Adrenal gland (tissue), 5 donors: ENCODE measurements at regions not wholly inside any gene's neighbourhood (a gene's known extent, or its start where the extent isn't known, plus 50 kb on each side); places are given as distances from the start of the nearest gene placed in this dataset.
"Not testable (repeated sequence)": the region's sequence is repeated elsewhere in the genome, so short reads cannot be mapped to it uniquely, and the experiment has no call there.

ENCODE experiments used
- POLR2A ChIP-seq, 2 donors: fragments of 450-650 bp; IDR thresholded peaks; one replicate each; pipeline ENCODE4 v1.6.1; 2017; ENCODE audit warnings: antibody characterized with exemption in 2 of 2, mild to moderate bottlenecking in 2 of 2, moderate library complexity in 1 of 2
- TF ChIP-seq, protein P1 (sequence below), 6 experiments: fragments of 450-650 bp in 4 of 6; fragments of 200-600 bp in 2 of 6; sonication (generic) in 1 of 6; IDR thresholded peaks; 1 replicate in 5 of 6; 2 replicates in 1 of 6; pipeline versions ENCODE4 v1.5.1 to v1.8.0; 2016 to 2021; ENCODE audit warnings: antibody characterized with exemption in 6 of 6, mild to moderate bottlenecking in 2 of 6, moderate library complexity in 1 of 6
- donor health status: DM: no; HTN: no; CAD: no.

- TF ChIP-seq, protein P1, sequence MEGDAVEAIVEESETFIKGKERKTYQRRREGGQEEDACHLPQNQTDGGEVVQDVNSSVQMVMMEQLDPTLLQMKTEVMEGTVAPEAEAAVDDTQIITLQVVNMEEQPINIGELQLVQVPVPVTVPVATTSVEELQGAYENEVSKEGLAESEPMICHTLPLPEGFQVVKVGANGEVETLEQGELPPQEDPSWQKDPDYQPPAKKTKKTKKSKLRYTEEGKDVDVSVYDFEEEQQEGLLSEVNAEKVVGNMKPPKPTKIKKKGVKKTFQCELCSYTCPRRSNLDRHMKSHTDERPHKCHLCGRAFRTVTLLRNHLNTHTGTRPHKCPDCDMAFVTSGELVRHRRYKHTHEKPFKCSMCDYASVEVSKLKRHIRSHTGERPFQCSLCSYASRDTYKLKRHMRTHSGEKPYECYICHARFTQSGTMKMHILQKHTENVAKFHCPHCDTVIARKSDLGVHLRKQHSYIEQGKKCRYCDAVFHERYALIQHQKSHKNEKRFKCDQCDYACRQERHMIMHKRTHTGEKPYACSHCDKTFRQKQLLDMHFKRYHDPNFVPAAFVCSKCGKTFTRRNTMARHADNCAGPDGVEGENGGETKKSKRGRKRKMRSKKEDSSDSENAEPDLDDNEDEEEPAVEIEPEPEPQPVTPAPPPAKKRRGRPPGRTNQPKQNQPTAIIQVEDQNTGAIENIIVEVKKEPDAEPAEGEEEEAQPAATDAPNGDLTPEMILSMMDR (IDR thresholded peaks at IDR 0.05): not testable (repeated sequence)
- not testable (repeated sequence) for TF ChIP-seq POLR2A (IDR thresholded peaks at IDR 0.05)
Measured at GRCh38 chrX:64695372-64695771, 280.9 kb downstream of the ZC4H2 start.
